Thoracic aorta (tissue), 2 donors: ENCODE measurements at regions not wholly inside any gene's neighbourhood (a gene's known extent, or its start where the extent isn't known, plus 50 kb on each side); places are given as distances from the start of the nearest gene placed in this dataset.

Experiments
- ATAC-seq: fragments of 150-250 bp; one replicate; pipeline ENCODE4 v1.8.0; 2017; ENCODE audit warnings: low read depth; ENCODE audit not compliant: insufficient number of reproducible peaks, low FRiP score
- DNase-seq: peaks from one replicate; pipeline ENCODE4 v3.0.0-alpha.2; 2020; ENCODE audit warnings: low spot score
- H3K27ac ChIP-seq, 2 donors: fragments of 200-600 bp; sonication (generic); 1 replicate in 1 of 2; 2 replicates in 1 of 2; pipeline ENCODE4 v1.5.1; 2016; ENCODE audit warnings: mild to moderate bottlenecking in 2 of 2, moderate library complexity in 2 of 2
- H3K27me3 ChIP-seq: fragments of 200-600 bp; sonication (generic); replicated peaks from 2 replicates; pipeline ENCODE4 v1.6.0; 2016; ENCODE audit warnings: mild to moderate bottlenecking; ENCODE audit not compliant: insufficient read depth
- H3K36me3 ChIP-seq: fragments of 200-600 bp; sonication (generic); one replicate; pipeline ENCODE4 v1.5.1; 2016
- H3K4me1 ChIP-seq, 2 donors: fragments of 200-600 bp; sonication (generic); 1 replicate in 1 of 2; 2 replicates in 1 of 2; pipeline versions ENCODE4 v1.5.1 to v1.6.0; 2016; ENCODE audit warnings: low read depth in 2 of 2, mild to moderate bottlenecking in 1 of 2; ENCODE audit not compliant: control insufficient read depth in 1 of 2
- H3K4me3 ChIP-seq: fragments of 200-600 bp; sonication (generic); 2 replicates; pipeline ENCODE4 v1.5.1; 2016; ENCODE audit warnings: mild to moderate bottlenecking
- H3K9me3 ChIP-seq: fragments of 200-600 bp; sonication (generic); 2 replicates; pipeline ENCODE4 v1.5.1; 2016
- TF ChIP-seq, protein P1 (sequence below): fragments of 200-600 bp; sonication (generic); IDR thresholded peaks from one replicate; pipeline ENCODE4 v1.5.1; 2019; ENCODE audit warnings: antibody characterized with exemption

DNA sequence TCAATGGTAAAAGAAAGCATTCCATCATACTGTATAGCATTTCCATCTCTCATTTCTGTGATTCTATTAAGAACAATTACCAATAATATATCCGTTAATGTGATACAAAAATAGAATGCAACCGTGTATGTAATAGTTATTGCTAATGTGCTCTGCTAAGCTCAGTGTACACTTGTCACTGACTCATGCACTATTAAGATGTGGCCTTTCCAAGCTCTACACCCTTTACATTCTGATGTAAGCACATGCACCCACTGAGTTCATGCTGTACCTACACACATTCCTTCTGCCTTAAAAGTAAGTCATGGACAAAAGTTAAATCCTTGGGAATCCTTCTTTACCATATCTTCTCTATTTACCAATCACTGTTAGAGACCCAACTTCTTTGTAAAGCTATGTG is 319.1 kb downstream of the ZSWIM6 start:
- Histone ChIP-seq H3K27ac (no peak overlapping the region), H3K4me1 (no peaks in the 10 kb centered on the region), H3K27me3 (no peaks in the 10 kb centered on the region), H3K36me3 (no peaks in the 10 kb centered on the region), H3K9me3 (no peaks in the 10 kb centered on the region), H3K4me3 (no peak overlapping the region)
- DNase-seq (no peak), ATAC-seq (no peak)
- TF ChIP-seq, protein P1, sequence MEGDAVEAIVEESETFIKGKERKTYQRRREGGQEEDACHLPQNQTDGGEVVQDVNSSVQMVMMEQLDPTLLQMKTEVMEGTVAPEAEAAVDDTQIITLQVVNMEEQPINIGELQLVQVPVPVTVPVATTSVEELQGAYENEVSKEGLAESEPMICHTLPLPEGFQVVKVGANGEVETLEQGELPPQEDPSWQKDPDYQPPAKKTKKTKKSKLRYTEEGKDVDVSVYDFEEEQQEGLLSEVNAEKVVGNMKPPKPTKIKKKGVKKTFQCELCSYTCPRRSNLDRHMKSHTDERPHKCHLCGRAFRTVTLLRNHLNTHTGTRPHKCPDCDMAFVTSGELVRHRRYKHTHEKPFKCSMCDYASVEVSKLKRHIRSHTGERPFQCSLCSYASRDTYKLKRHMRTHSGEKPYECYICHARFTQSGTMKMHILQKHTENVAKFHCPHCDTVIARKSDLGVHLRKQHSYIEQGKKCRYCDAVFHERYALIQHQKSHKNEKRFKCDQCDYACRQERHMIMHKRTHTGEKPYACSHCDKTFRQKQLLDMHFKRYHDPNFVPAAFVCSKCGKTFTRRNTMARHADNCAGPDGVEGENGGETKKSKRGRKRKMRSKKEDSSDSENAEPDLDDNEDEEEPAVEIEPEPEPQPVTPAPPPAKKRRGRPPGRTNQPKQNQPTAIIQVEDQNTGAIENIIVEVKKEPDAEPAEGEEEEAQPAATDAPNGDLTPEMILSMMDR, result no peak

DNA sequence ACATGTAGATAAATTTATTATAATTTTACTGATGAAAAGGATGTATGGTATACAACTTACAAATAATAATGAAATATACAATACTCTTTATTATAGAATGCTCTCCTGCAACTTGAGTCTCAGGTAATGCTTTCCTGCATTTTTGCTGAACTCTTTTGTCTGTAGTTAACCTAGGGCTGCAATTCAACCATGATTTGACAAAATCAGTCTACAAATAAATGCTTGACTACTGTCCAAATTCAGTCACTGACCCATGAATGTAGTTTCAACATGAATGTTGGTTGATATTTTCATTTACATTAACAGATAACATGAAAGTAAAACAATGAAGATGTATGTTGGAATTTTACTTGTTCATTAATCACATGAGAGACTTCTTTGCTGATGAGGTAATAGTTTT is 320.9 kb downstream of the ZSWIM6 start:
- ATAC-seq (no peak), DNase-seq (no peak)
- H3K36me3 ChIP-seq, result no peaks in the 10 kb centered on the region
- H3K27ac ChIP-seq, result no peak overlapping the region
- H3K27me3 ChIP-seq, result no peaks in the 10 kb centered on the region
- no peaks in the 10 kb centered on the region for H3K9me3 ChIP-seq
- no peaks in the 10 kb centered on the region for H3K4me1 ChIP-seq
- TF ChIP-seq, protein P1, result no peak
- no peak overlapping the region for H3K4me3 ChIP-seq

DNA sequence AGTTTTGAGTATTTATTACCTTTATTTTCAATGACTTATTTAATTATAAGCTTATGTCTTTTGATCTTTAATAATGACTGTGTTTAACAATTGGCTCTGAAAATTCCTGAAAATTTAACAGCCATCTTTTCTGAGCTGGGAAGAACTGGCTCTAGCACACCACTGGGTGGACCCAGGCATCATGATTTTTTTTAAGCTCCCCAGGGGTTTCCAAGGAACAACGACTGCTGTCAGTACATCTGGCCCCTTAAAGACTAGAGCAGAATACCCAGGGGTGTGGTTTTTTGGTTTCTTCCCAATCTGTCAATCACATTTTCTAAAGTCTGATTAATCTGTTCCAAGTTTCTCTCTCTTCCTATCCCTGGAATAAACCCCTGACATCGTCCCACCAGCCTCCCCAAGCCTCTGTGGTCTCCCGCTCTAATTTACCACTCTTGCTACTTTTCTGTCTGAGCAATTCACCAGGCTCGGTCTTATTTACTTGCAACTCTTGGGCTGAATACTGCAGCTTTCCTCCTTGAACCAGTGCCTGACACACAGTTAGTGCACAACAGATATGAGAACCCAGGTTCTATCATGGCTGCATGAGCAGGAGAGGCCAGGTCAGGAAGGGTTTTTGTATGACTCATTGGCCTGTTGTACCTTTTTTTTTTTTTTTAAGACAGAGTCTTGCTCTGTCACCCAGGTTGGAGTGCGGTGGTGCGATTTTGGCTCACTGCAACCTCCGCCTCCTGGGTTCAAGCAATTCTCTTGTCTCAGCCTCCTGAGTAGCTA is 321.9 kb downstream of the ZSWIM6 start:
- no peak overlapping the region for H3K27ac ChIP-seq
- no peaks in the 10 kb centered on the region for H3K4me1 ChIP-seq
- TF ChIP-seq, protein P1, result no peak
- no peak for DNase-seq
- no peaks in the 10 kb centered on the region for H3K9me3 ChIP-seq
- H3K36me3 ChIP-seq, result no peaks in the 10 kb centered on the region
- H3K4me3 ChIP-seq, result no peak overlapping the region
- no peak for ATAC-seq
- H3K27me3 ChIP-seq, result no peaks in the 10 kb centered on the region

DNA sequence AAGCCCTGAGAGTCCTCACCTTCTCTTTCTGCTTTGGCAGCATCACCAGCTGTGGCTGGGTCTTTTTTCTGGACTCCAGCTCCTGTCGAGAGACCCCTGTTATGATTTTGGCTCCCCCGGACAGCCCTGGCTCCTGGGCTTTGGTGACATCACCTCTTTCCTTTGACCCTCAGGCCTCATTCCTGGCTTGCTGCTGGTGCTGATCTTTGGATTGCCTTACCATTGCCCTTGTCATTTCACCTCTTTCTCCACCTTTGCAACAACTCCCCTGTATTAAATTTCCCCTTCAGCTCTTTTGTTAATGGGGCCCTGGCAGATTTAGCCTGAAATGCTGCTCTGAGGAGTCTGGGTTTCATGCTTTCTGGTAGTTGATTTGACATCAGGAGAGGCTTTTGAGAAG is 322.8 kb downstream of the ZSWIM6 start:
- no peaks in the 10 kb centered on the region for H3K36me3 ChIP-seq
- H3K4me3 ChIP-seq, result no peak overlapping the region
- no peaks in the 10 kb centered on the region for H3K27me3 ChIP-seq
- TF ChIP-seq, protein P1, result no peak
- ATAC-seq (no peak), DNase-seq (no peak)
- no peak overlapping the region for H3K27ac ChIP-seq
- H3K9me3 ChIP-seq, result no peaks in the 10 kb centered on the region
- no peaks in the 10 kb centered on the region for H3K4me1 ChIP-seq

DNA sequence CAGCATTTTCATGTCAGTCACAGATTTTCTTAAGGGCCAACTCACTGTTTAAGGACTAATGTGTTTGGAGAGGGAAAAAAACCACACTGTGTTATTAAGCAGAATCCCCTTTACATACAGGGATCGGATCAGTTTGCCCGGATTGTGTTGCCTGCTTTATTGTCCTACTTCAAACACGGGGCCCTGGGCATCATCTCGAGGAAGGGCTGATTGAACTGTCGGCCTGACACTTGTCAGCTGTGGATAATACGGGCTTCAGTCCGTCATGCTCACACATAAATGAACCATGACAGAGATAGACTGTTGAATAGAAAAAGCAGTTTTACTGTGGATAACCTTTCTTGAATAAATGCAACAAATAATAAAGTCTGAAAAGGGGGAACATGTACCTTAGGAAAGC is 325.0 kb downstream of the ZSWIM6 start:
- TF ChIP-seq, protein P1, result no peak
- Histone ChIP-seq H3K9me3 (no peaks in the 10 kb centered on the region), H3K27me3 (no peaks in the 10 kb centered on the region), H3K4me3 (no peak overlapping the region), H3K36me3 (no peaks in the 10 kb centered on the region), H3K27ac (no peak overlapping the region), H3K4me1 (no peaks in the 10 kb centered on the region)
- ATAC-seq (no peak), DNase-seq (no peak)
